ENCODE measurements at regions not wholly inside any gene's neighbourhood (a gene's known extent, or its start where the extent isn't known, plus 50 kb on each side); places are given as distances from the start of the nearest gene placed in this dataset.
"Not testable (repeated sequence)": the region's sequence is repeated elsewhere in the genome, so short reads cannot be mapped to it uniquely, and the experiment has no call there.

GRCh38 chr6:106744029-106744428 lies 114.7 kb downstream of the QRSL1 start:
- TF ChIP-seq POLR2A, CTCF (IDR thresholded peaks at IDR 0.05): not testable (repeated sequence)

All from prostate gland (tissue), 2 donors.